Thyroid gland (tissue), 4 donors: ENCODE measurements at regions not wholly inside any gene's neighbourhood (a gene's known extent, or its start where the extent isn't known, plus 50 kb on each side); places are given as distances from the start of the nearest gene placed in this dataset.

Experiments
- CTCF ChIP-seq, 6 experiments: fragments of 200-600 bp in 3 of 6; fragments of 450-650 bp in 3 of 6; sonication (generic) in 3 of 6; IDR thresholded peaks; one replicate each; pipeline ENCODE4 v1.5.1; 2016 to 2019; ENCODE audit warnings: antibody characterized with exemption in 6 of 6, mild to moderate bottlenecking in 2 of 6, inconsistent platforms in 1 of 6, moderate library complexity in 1 of 6
- POLR2A ChIP-seq, 2 donors: fragments of 450-650 bp; IDR thresholded peaks; one replicate each; pipeline ENCODE4 v1.6.1; 2017; ENCODE audit warnings: antibody characterized with exemption in 2 of 2, mild to moderate bottlenecking in 2 of 2, moderate library complexity in 1 of 2

GRCh38 chr12:25675808-25676207, 122.7 kb upstream of the LMNTD1 start:
- TF ChIP-seq CTCF (IDR thresholded peaks at IDR 0.05) (no peak), POLR2A (IDR thresholded peaks at IDR 0.05) (no peak)
